Uterus (tissue), 3 donors: ENCODE measurements at regions not wholly inside any gene's neighbourhood (a gene's known extent, or its start where the extent isn't known, plus 50 kb on each side); places are given as distances from the start of the nearest gene placed in this dataset.

ENCODE experiments used
- DNase-seq, 2 donors: peaks; one replicate each; pipeline ENCODE4 v3.0.0-alpha.2; 2019 to 2020
- H3K27ac ChIP-seq, 2 donors: fragments of 200-600 bp; sonication (generic); 1 replicate in 1 of 2; 2 replicates in 1 of 2; pipeline ENCODE4 v1.5.1; 2016 to 2018
- H3K27me3 ChIP-seq, 2 donors: fragments of 200-600 bp; sonication (generic); one replicate each; pipeline ENCODE4 v1.5.1; 2018 to 2019; ENCODE audit warnings: control low read depth in 1 of 2
- H3K36me3 ChIP-seq, 2 donors: fragments of 200-600 bp; sonication (generic); one replicate each; pipeline ENCODE4 v1.5.1; 2019; ENCODE audit warnings: control low read depth in 1 of 2
- H3K4me1 ChIP-seq, 2 donors: fragments of 200-600 bp; sonication (generic); one replicate each; pipeline ENCODE4 v1.5.1; 2018 to 2019; ENCODE audit warnings: control low read depth in 1 of 2
- H3K4me3 ChIP-seq, 2 donors: fragments of 200-600 bp; sonication (generic); 1 replicate in 1 of 2; 2 replicates in 1 of 2; pipeline ENCODE4 v1.5.1; 2018 to 2019; ENCODE audit warnings: mild to moderate bottlenecking in 1 of 2
- H3K9me3 ChIP-seq, 2 donors: fragments of 200-600 bp; sonication (generic); one replicate each; pipeline ENCODE4 v1.5.1; 2019; ENCODE audit warnings: control low read depth in 1 of 2
- CTCF ChIP-seq, 4 experiments: fragments of 200-600 bp in 2 of 4; fragments of 450-650 bp in 2 of 4; sonication (generic) in 2 of 4; IDR thresholded peaks; one replicate each; pipeline ENCODE4 v1.5.1; 2016 to 2019; ENCODE audit warnings: antibody characterized with exemption in 4 of 4, mild to moderate bottlenecking in 2 of 4, moderate library complexity in 1 of 4
- POLR2A ChIP-seq, 2 donors: fragments of 450-650 bp; IDR thresholded peaks; one replicate each; pipeline ENCODE4 v1.6.1; 2016; ENCODE audit warnings: antibody characterized with exemption in 2 of 2, mild to moderate bottlenecking in 1 of 2, moderate library complexity in 1 of 2
- intact Hi-C: fragments of 100-400 bp; cut with DNase I; formaldehyde crosslinking; loops from one replicate; pipeline ENCODE4 v1.15.1; 2023; ENCODE audit warnings: low total_unique reads
- donor health status: DM: yes; HTN: yes; CAD: no.

GRCh38 chr5:167823405-167823804, 468.0 kb upstream of the WWC1 start:
- H3K4me3 ChIP-seq = no peak overlapping the region
- no peak for DNase-seq
- no peak overlapping the region for H3K27ac ChIP-seq
- no peaks in the 10 kb centered on the region for H3K4me1 ChIP-seq
- H3K9me3 ChIP-seq = no peaks in the 10 kb centered on the region
- no peak for TF ChIP-seq CTCF (IDR thresholded peaks at IDR 0.05)
- intact Hi-C loops = no loop called here
- no peaks in the 10 kb centered on the region for H3K36me3 ChIP-seq
- H3K27me3 ChIP-seq = no peaks in the 10 kb centered on the region

DNA sequence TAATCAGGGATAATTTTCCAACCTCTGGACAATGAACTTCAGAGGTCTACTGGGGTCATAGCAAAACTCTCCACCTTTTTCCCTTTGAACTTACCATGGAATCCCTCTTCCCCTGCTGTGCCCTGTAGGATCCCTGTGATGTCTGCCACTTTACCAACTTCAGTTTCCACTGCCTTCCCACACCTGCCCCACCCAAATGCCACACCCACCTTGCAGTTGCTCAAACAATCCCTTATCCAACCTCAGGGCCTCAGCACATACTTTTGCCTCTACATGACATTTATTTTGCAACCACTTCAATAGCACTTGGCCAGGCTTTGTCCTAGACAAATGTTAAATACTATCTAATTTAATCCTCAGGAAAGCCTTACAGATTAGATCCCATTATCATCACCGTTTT, 463.7 kb upstream of the WWC1 start:
- Histone ChIP-seq H3K4me3 (no peak overlapping the region), H3K4me1 (no peaks in the 10 kb centered on the region), H3K36me3 (no peaks in the 10 kb centered on the region), H3K9me3 (no peaks in the 10 kb centered on the region), H3K27me3 (no peaks in the 10 kb centered on the region), H3K27ac (no peak overlapping the region)
- intact Hi-C loops = no loop called here
- TF ChIP-seq CTCF (IDR thresholded peaks at IDR 0.05) (no peak), POLR2A (IDR thresholded peaks at IDR 0.05) (no peak)
- no peak for DNase-seq

GRCh38 chr5:167831754-167832504, 459.5 kb upstream of the WWC1 start:
- Histone ChIP-seq H3K27ac (no peak overlapping the region), H3K36me3 (no peaks in the 10 kb centered on the region), H3K4me3 (no peak overlapping the region), H3K4me1 (no peaks in the 10 kb centered on the region), H3K9me3 (no peaks in the 10 kb centered on the region), H3K27me3 (no peaks in the 10 kb centered on the region)
- intact Hi-C loops = no loop called here
- DNase-seq = no peak
- no peak for TF ChIP-seq POLR2A (IDR thresholded peaks at IDR 0.05)
- TF ChIP-seq CTCF (IDR thresholded peaks at IDR 0.05) = no peak

- no peaks in the 10 kb centered on the region for H3K27me3 ChIP-seq
- H3K27ac ChIP-seq = no peak overlapping the region
- DNase-seq = no peak
- H3K4me3 ChIP-seq = no peak overlapping the region
- H3K9me3 ChIP-seq = no peaks in the 10 kb centered on the region
- H3K4me1 ChIP-seq = no peaks in the 10 kb centered on the region
- no peaks in the 10 kb centered on the region for H3K36me3 ChIP-seq
- intact Hi-C loops = no loop called here
- no peak for TF ChIP-seq CTCF (IDR thresholded peaks at IDR 0.05)
Observed at GRCh38 chr5:167832609-167833008, 458.8 kb upstream of the WWC1 start.

GRCh38 chr5:167833456-167833855, 458.0 kb upstream of the WWC1 start:
- no peaks in the 10 kb centered on the region for H3K36me3 ChIP-seq
- DNase-seq = no peak
- TF ChIP-seq CTCF (IDR thresholded peaks at IDR 0.05) = no peak
- TF ChIP-seq POLR2A (IDR thresholded peaks at IDR 0.05) = no peak
- no peaks in the 10 kb centered on the region for H3K9me3 ChIP-seq
- H3K27me3 ChIP-seq = no peaks in the 10 kb centered on the region
- intact Hi-C loops = no loop called here
- no peak overlapping the region for H3K27ac ChIP-seq
- H3K4me3 ChIP-seq = no peak overlapping the region
- no peaks in the 10 kb centered on the region for H3K4me1 ChIP-seq
